GM23248 (cell line): ENCODE measurements at regions not wholly inside any gene's neighbourhood (a gene's known extent, or its start where the extent isn't known, plus 50 kb on each side); places are given as distances from the start of the nearest gene placed in this dataset.

Source experiments
- DNase-seq: peaks from one replicate; pipeline ENCODE4 v3.0.0-alpha.2; 2015
- H2AFZ ChIP-seq: fragments of 200-600 bp; sonication (generic); 2 replicates; pipeline ENCODE4 v1.6.1; 2016; ENCODE audit warnings: antibody characterized with exemption
- H3F3A ChIP-seq: fragments of 200-600 bp; sonication (generic); 2 replicates; pipeline ENCODE4 v1.6.1; 2016; ENCODE audit warnings: mild to moderate bottlenecking, antibody characterized with exemption, mixed run types; ENCODE audit not compliant: insufficient read depth
- H3K27ac ChIP-seq: fragments of 200-600 bp; sonication (generic); 2 replicates; pipeline ENCODE4 v1.5.1; 2016; ENCODE audit warnings: mild to moderate bottlenecking
- H3K27me3 ChIP-seq: fragments of 200-600 bp; sonication (generic); replicated peaks from 2 replicates; pipeline ENCODE4 v1.6.1; 2016; ENCODE audit warnings: mild to moderate bottlenecking; ENCODE audit not compliant: insufficient read depth
- H3K36me3 ChIP-seq: fragments of 200-600 bp; sonication (generic); 2 replicates; pipeline ENCODE4 v1.6.1; 2016; ENCODE audit warnings: low read depth, mild to moderate bottlenecking
- H3K4me1 ChIP-seq: fragments of 200-600 bp; sonication (generic); 2 replicates; pipeline ENCODE4 v1.6.1; 2016; ENCODE audit warnings: mild to moderate bottlenecking; ENCODE audit not compliant: insufficient read depth
- H3K4me2 ChIP-seq: fragments of 200-600 bp; sonication (generic); one replicate; pipeline ENCODE4 v1.6.1; 2016; ENCODE audit warnings: mild to moderate bottlenecking; ENCODE audit not compliant: unreplicated experiment
- H3K4me3 ChIP-seq: fragments of 200-600 bp; sonication (generic); 2 replicates; pipeline ENCODE4 v1.5.1; 2016; ENCODE audit warnings: mild to moderate bottlenecking
- H3K79me2 ChIP-seq: fragments of 200-600 bp; sonication (generic); 2 replicates; pipeline ENCODE4 v1.6.1; 2016; ENCODE audit warnings: mild to moderate bottlenecking; ENCODE audit not compliant: insufficient read depth
- H3K9ac ChIP-seq: fragments of 200-600 bp; sonication (generic); 2 replicates; pipeline ENCODE4 v1.6.1; 2016; ENCODE audit warnings: mild to moderate bottlenecking
- H3K9me2 ChIP-seq: fragments of 200-600 bp; sonication (generic); 2 replicates; pipeline ENCODE4 v1.6.1; 2016; ENCODE audit warnings: mixed run types, mild to moderate bottlenecking, moderate library complexity; ENCODE audit not compliant: insufficient read depth
- H3K9me3 ChIP-seq: fragments of 200-600 bp; sonication (generic); one replicate; pipeline ENCODE4 v1.6.1; 2017; ENCODE audit warnings: low read depth
- H4K20me1 ChIP-seq: fragments of 200-600 bp; sonication (generic); 2 replicates; pipeline ENCODE4 v1.6.0; 2016; ENCODE audit not compliant: insufficient read depth
- EZH2 ChIP-seq: fragments of 200-600 bp; sonication (generic); IDR thresholded peaks from 2 replicates; pipeline ENCODE4 v1.6.1; 2018; ENCODE audit warnings: antibody characterized with exemption, mild to moderate bottlenecking; ENCODE audit not compliant: insufficient read depth, poor library complexity, severe bottlenecking
- EZH2phosphoT487 ChIP-seq: fragments of 200-600 bp; sonication (generic); IDR thresholded peaks from 2 replicates; pipeline ENCODE4 v1.6.1; 2018; ENCODE audit warnings: antibody characterized with exemption, moderate library complexity, mild to moderate bottlenecking, low read depth; ENCODE audit not compliant: insufficient read depth
- WGBS, 2 experiments: methylation state at CpG; one replicate each; pipeline ENCODE4 v1.1.6; 2015 to 2017; ENCODE audit warnings: low lambda C conversion rate in 2 of 2, low coverage in 1 of 2; ENCODE audit errors: missing lambda C conversion rate in 2 of 2; 5-methylcytosine and 5-hydroxymethylcytosine counted together
- in situ Hi-C: fragments of 300-500 bp; cut with MboI; formaldehyde crosslinking; loops from 2 replicates; pipeline ENCODE4 v1.15.0; 2020

GRCh38 chrX:27924718-27925117, 56.5 kb downstream of the DCAF8L1 start:
- no peaks in the 10 kb centered on the region for H3K9me2 ChIP-seq
- H3K27ac ChIP-seq: no peak overlapping the region
- no peaks in the 10 kb centered on the region for H3K79me2 ChIP-seq
- no peak overlapping the region for H3K4me2 ChIP-seq
- H3K4me1 ChIP-seq: no peaks in the 10 kb centered on the region
- no peaks in the 10 kb centered on the region for H3F3A ChIP-seq
- H3K36me3 ChIP-seq: no peaks in the 10 kb centered on the region
- H2AFZ ChIP-seq: no peak overlapping the region
- TF ChIP-seq EZH2 (no peak), EZH2phosphoT487 (no peak)
- H3K27me3 ChIP-seq: no peaks in the 10 kb centered on the region
- DNase-seq: no peak
- H3K9ac ChIP-seq: no peak overlapping the region
- no peaks in the 10 kb centered on the region for H4K20me1 ChIP-seq
- H3K9me3 ChIP-seq: no peaks in the 10 kb centered on the region
- in situ Hi-C loops: no loop called here
- H3K4me3 ChIP-seq: no peak overlapping the region

DNA sequence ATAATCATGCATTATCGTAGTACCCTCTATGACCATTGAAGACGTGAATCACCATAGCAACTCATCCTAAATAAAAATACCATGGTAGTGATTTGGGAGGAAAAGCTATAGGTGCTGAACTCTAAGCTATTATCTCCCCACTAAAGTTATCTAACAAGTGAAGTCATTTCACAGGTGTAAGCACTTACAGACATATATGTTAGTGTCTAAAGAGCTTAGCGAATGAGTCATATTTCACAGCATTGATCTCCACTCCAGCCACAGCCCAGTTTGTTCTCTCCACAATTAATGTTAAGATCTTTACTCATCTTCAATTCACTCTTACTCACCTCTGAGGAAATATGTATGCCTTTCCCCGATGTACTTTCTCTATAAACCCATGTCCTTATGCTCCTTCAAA, 57.0 kb downstream of the DCAF8L1 start:
- in situ Hi-C loops: no loop called here
- no peaks in the 10 kb centered on the region for H3K36me3 ChIP-seq

DNA sequence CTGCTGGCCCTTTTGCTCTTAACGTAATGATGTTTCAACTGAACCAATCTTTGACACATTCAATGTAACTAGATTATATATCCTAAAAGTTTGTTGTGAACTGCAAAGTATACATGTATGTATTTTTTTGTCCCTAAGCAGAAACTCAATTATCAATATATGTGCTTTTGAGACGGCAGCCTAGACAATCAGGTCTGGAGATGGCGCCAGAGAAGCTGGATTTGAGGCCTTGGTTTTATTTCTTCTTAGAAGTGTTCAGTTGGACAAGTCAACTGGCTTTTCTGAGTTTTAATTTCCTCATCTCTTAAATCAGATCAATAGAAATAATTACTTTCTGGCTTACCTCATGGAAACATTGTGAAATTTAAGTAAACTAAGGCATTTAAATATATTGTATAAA, 62.5 kb downstream of the DCAF8L1 start:
- Histone ChIP-seq H3K4me1 (no peaks in the 10 kb centered on the region), H3K4me2 (no peak overlapping the region), H4K20me1 (no peaks in the 10 kb centered on the region), H2AFZ (no peak overlapping the region), H3K9ac (no peak overlapping the region), H3K79me2 (no peaks in the 10 kb centered on the region), H3K4me3 (no peak overlapping the region), H3F3A (no peaks in the 10 kb centered on the region), H3K36me3 (no peaks in the 10 kb centered on the region), H3K27ac (no peak overlapping the region), H3K9me2 (no peaks in the 10 kb centered on the region), H3K27me3 (no peaks in the 10 kb centered on the region), H3K9me3 (no peaks in the 10 kb centered on the region)
- in situ Hi-C loops: no loop called here
- 51 to 52% methylated on average over 3 of the region's 3 CpGs for WGBS, 2 experiments
- TF ChIP-seq EZH2: no peak
- DNase-seq: no peak

More for the DNA sequence above, 57.0 kb downstream of the DCAF8L1 start:
- Histone ChIP-seq H3K4me3 (no peak overlapping the region), H2AFZ (no peak overlapping the region), H3K27ac (no peak overlapping the region), H3K9me2 (no peaks in the 10 kb centered on the region), H3K27me3 (no peaks in the 10 kb centered on the region), H4K20me1 (no peaks in the 10 kb centered on the region), H3K4me2 (no peak overlapping the region), H3K79me2 (no peaks in the 10 kb centered on the region), H3K4me1 (no peaks in the 10 kb centered on the region), H3K9ac (no peak overlapping the region), H3F3A (no peaks in the 10 kb centered on the region), H3K9me3 (no peaks in the 10 kb centered on the region)
- 74 to 78% methylated on average over 4 of the region's 4 CpGs for whole genome bisulfite sequencing, 2 experiments
- DNase-seq: no peak
- no peak for TF ChIP-seq EZH2
- TF ChIP-seq EZH2phosphoT487: no peak

GRCh38 chrX:27917713-27918500, 63.3 kb downstream of the DCAF8L1 start:
- Histone ChIP-seq H3K79me2 (no peaks in the 10 kb centered on the region), H2AFZ (no peak overlapping the region), H3K27me3 (no peaks in the 10 kb centered on the region), H3K9me2 (no peaks in the 10 kb centered on the region), H3K36me3 (no peaks in the 10 kb centered on the region), H3F3A (no peaks in the 10 kb centered on the region), H3K4me3 (no peak overlapping the region), H3K4me2 (no peak overlapping the region), H4K20me1 (no peaks in the 10 kb centered on the region), H3K9me3 (no peaks in the 10 kb centered on the region), H3K4me1 (no peaks in the 10 kb centered on the region), H3K9ac (no peak overlapping the region), H3K27ac (no peak overlapping the region)
- in situ Hi-C loops: no loop called here
- no peak for DNase-seq
- TF ChIP-seq EZH2phosphoT487: no peak
- TF ChIP-seq EZH2: no peak
- WGBS, 2 experiments: 64% methylated on average over 6 of the region's 6 CpGs

DNA sequence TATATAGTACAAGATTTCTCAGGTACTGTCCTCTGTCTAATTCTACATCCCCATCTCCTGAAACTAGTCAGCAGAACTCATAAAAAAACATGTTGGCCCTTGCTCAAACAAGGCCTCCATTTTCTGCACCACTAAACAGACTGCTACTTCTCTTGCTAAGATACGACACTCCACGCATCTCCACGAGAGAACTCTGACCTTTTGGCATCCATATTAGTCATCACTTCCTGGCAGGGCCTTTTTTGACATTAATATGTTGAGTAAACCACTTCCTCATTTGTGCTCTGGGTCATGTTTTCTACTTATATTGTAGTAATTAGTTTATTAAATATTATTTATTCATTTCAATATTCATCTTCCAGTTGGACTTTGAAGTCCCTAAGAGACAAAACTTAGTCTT, 65.6 kb downstream of the DCAF8L1 start:
- Histone ChIP-seq H3F3A (no peaks in the 10 kb centered on the region), H3K27ac (no peak overlapping the region), H3K9me2 (no peaks in the 10 kb centered on the region), H3K4me2 (no peak overlapping the region), H3K36me3 (no peaks in the 10 kb centered on the region), H3K27me3 (no peaks in the 10 kb centered on the region), H3K4me1 (no peaks in the 10 kb centered on the region), H3K4me3 (no peak overlapping the region), H4K20me1 (no peaks in the 10 kb centered on the region), H3K9ac (no peak overlapping the region), H2AFZ (no peak overlapping the region), H3K79me2 (no peaks in the 10 kb centered on the region), H3K9me3 (no peaks in the 10 kb centered on the region)
- WGBS, 2 experiments: 20 to 27% methylated on average over 3 of the region's 3 CpGs
- TF ChIP-seq EZH2phosphoT487 (no peak), EZH2 (no peak)
- no peak for DNase-seq
- in situ Hi-C loops: no loop called here
